Hematopoietic multipotent progenitor cell treated with erythropoietin and hydrocortisone succinate and interleukin-3 and kit ligand, for 17 days (in vitro differentiated cells): ENCODE measurements at regions not wholly inside any gene's neighbourhood (a gene's known extent, or its start where the extent isn't known, plus 50 kb on each side); places are given as distances from the start of the nearest gene placed in this dataset.
"Not testable (repeated sequence)": the region's sequence is repeated elsewhere in the genome, so short reads cannot be mapped to it uniquely, and the experiment has no call there.

ENCODE experiments used
- DNase-seq: peaks from one replicate; pipeline ENCODE4 v3.0.0-alpha.2; 2015; ENCODE audit warnings: low spot score

GRCh38 chr14:53857625-53858344, 98.8 kb downstream of the BMP4 start:
- no peak for DNase-seq

GRCh38 chr14:53855574-53855973, 101.1 kb downstream of the BMP4 start:
- no peak for DNase-seq

GRCh38 chr14:53855127-53855526, 101.5 kb downstream of the BMP4 start:
- DNase-seq = no peak

- DNase-seq = no peak
Measured at GRCh38 chr14:53851394-53852090, 105.1 kb downstream of the BMP4 start.

GRCh38 chr14:53850714-53851296, 105.8 kb downstream of the BMP4 start:
- no peak for DNase-seq

GRCh38 chr14:53849549-53849948, 107.1 kb downstream of the BMP4 start:
- DNase-seq = no peak

- DNase-seq = no peak
Measured at GRCh38 chr14:53848854-53849253, 107.8 kb downstream of the BMP4 start.

- DNase-seq = no peak
Measured at GRCh38 chr14:53847881-53848280, 108.7 kb downstream of the BMP4 start.

- DNase-seq = no peak
Measured at GRCh38 chr14:53847057-53847456, 109.6 kb downstream of the BMP4 start.

GRCh38 chr14:53845813-53846693, 110.6 kb downstream of the BMP4 start:
- DNase-seq = no peak

- no peak for DNase-seq
Measured at GRCh38 chr14:53842938-53843337, 113.7 kb downstream of the BMP4 start.

- no peak for DNase-seq
Measured at GRCh38 chr14:53841109-53842099, 115.2 kb downstream of the BMP4 start.

GRCh38 chr14:53840444-53840843, 116.2 kb downstream of the BMP4 start:
- DNase-seq = no peak

GRCh38 chr14:53838374-53838773, 118.3 kb downstream of the BMP4 start:
- no peak for DNase-seq

GRCh38 chr14:53837656-53838055, 119.0 kb downstream of the BMP4 start:
- not testable (repeated sequence) for DNase-seq

GRCh38 chr14:53836551-53836950, 120.1 kb downstream of the BMP4 start:
- DNase-seq = no peak

GRCh38 chr14:53828820-53829219, 127.8 kb downstream of the BMP4 start:
- no peak for DNase-seq

GRCh38 chr14:53824061-53824460, 132.6 kb downstream of the BMP4 start:
- no peak for DNase-seq

- no peak for DNase-seq
Measured at GRCh38 chr14:53814392-53814791, 142.2 kb downstream of the BMP4 start.

- no peak for DNase-seq
Measured at GRCh38 chr14:53810221-53810620, 146.4 kb downstream of the BMP4 start.

- DNase-seq = no peak
Measured at GRCh38 chr14:53808042-53808441, 148.6 kb downstream of the BMP4 start.
